ENCODE measurements at regions not wholly inside any gene's neighbourhood (a gene's known extent, or its start where the extent isn't known, plus 50 kb on each side); places are given as distances from the start of the nearest gene placed in this dataset.

GRCh38 chr3:25281041-25281731, 146.9 kb upstream of the RARB start (continued):
- no peak for TF ChIP-seq ZSCAN20 (CRISPR knock-in tag; IDR thresholded peaks at IDR 0.05)
- no peak for TF ChIP-seq USF2 (IDR thresholded peaks at IDR 0.05)
- TF ChIP-seq NR3C1 (IDR thresholded peaks at IDR 0.05) = no peak
- no peak for TF ChIP-seq MAFK (IDR thresholded peaks at IDR 0.05; ENCODE audit: partially characterized antibody)
- TF ChIP-seq MYC (IDR thresholded peaks at IDR 0.05; ENCODE audit: borderline replicate concordance, low read length) = no peak
- TF ChIP-seq SMC3 (IDR thresholded peaks at IDR 0.05) = no peak
- no peak for TF ChIP-seq CTCF (IDR thresholded peaks at IDR 0.05)
- no peak for TF ChIP-seq PBX3 (IDR thresholded peaks at IDR 0.05)
- no peak for TF ChIP-seq BHLHE40 (IDR thresholded peaks at IDR 0.05; ENCODE audit: low read depth, low read length)
- no peak for TF ChIP-seq RAD21 (conservative IDR thresholded peaks at IDR 0.05 in 1 of 2, IDR thresholded peaks at IDR 0.05 in 1 of 2)
- no peak for TF ChIP-seq FOSL2 (IDR thresholded peaks at IDR 0.05)
- TF ChIP-seq FOSL2 (CRISPR knock-in tag; IDR thresholded peaks at IDR 0.05) = no peak

DNA sequence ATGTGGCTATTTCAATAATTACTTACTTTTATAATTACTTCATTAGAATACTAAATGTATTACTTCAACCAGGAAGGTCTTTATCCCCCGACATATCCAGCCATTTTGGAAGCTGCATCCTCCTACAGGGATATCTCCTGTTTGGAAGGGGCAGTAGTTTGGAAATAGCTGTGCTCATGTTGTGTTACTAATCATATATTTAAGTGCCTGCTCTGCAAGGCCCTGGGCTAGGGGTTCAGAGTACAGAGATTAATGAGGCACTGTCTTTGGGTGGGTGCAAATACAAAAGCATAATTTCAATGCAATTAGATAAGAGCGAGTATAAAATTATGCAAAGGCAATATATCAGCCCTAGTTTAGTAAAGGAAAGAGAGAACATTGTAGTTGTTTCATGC, 146.3 kb upstream of the RARB start:
- DNase-seq (ENCODE audit: low read depth in 1 of 2, low spot score in 1 of 2) (no peak), FAIRE-seq (no peak), ATAC-seq (no peak)
- 0 out of 3 replicates have a peak, but pooled peaks cover 3% of the 10 kb centered on the region for H3K9me3 ChIP-seq
- ChIA-PET POLR2A (no interaction called here), CTCF (no interaction called here)
- TF ChIP-seq SREBF2 (IDR thresholded peaks at IDR 0.05) (no peak), NFE2L2 (conservative IDR thresholded peaks at IDR 0.05; ENCODE audit: low read length) (no peak), HDAC2 (IDR thresholded peaks at IDR 0.05) (no peak), ZNF302 (CRISPR knock-in tag; IDR thresholded peaks at IDR 0.05) (no peak), HEYL (CRISPR knock-in tag; IDR thresholded peaks at IDR 0.05) (no peak), HOXA7 (CRISPR knock-in tag; IDR thresholded peaks at IDR 0.05) (no peak)
- no peak overlapping the region for H3K4me3 ChIP-seq
- H3K4me2 ChIP-seq = no peak overlapping the region
- no peak overlapping the region for H3K27ac ChIP-seq
- peaks cover 11% of the 10 kb centered on the region; the same call in 2 of the 3 replicates for H3K4me1 ChIP-seq
- WGBS (ENCODE audit: missing lambda C conversion rate) = 74% methylated on average over 2 of the region's 2 CpGs

- no peak overlapping the region for H3K4me3 ChIP-seq
- H3K4me1 ChIP-seq = peaks cover 11% of the 10 kb centered on the region; the same call in 2 of the 3 replicates
- H3K4me2 ChIP-seq = no peak overlapping the region
- FAIRE-seq = no peak
- POLR2A ChIA-PET = interaction anchor here (1.0 to 1.2 kb wide), 2 partner anchors 140 to 144 kb away, joined by 3 read pairs; partner anchors contain the start of gene RARB
- TF ChIP-seq RCOR1 (IDR thresholded peaks at IDR 0.05; ENCODE audit: low read depth, low read length) = no peak
- TF ChIP-seq CEBPB (IDR thresholded peaks at IDR 0.05) = no peak
- TF ChIP-seq RNF2 (IDR thresholded peaks at IDR 0.05; ENCODE audit: borderline replicate concordance, low read depth) = no peak
- TF ChIP-seq PBX3 (IDR thresholded peaks at IDR 0.05) = no peak
- no peak for TF ChIP-seq POLR2A (IDR thresholded peaks at IDR 0.05; ENCODE audit: low read length)
- H3K9me3 ChIP-seq = 0 out of 3 replicates have a peak, but pooled peaks cover 3% of the 10 kb centered on the region
- H3K27ac ChIP-seq = no peak overlapping the region
- ATAC-seq = no peak
- CTCF ChIA-PET = no interaction called here
- DNase-seq (ENCODE audit: low read depth in 1 of 2, low spot score in 1 of 2) = no peak
- 94% methylated on average over 3 of the region's 3 CpGs for WGBS (ENCODE audit: missing lambda C conversion rate)
These were observed 144.4 kb upstream of the RARB start for GRCh38 chr3:25283613-25284012.
